Activated CD4-positive, alpha-beta T cell treated with anti-CD3 and anti-CD28 coated beads, Interleukin-2, Interleukin-4, amounts not matched to agents 100 ng/mL and 50 ng/mL, durations not matched to agents 16 hours and 8 hours (primary cell): ENCODE measurements at regions not wholly inside any gene's neighbourhood (a gene's known extent, or its start where the extent isn't known, plus 50 kb on each side); places are given as distances from the start of the nearest gene placed in this dataset.

Source experiments
- DNase-seq: peaks from one replicate; pipeline ENCODE4 v3.0.0-alpha.2; 2020; ENCODE audit warnings: low spot score

GRCh38 chr12:111038941-111039340 lies 118.6 kb upstream of the MYL2 start:
- DNase-seq, result no peak

DNA sequence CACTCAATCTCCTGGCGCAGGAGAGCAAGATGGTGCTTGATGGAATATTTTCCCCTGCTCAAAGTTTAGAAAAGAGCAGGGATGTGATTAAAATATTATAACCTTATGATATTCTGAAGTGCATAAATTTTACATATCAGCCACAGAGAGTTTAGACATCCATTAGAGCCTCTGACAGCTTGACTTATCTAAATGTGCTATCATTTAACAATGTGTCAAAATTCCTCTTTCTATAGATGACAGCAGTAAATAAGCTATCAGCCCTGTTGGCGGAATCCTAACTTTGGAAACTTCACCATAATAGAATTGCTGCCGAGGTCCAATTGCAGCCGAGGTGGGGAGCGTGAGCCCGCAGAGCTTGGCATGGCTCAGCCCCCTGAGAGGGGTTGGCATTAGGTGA lies 117.7 kb upstream of the MYL2 start:
- DNase-seq, result no peak

- no peak for DNase-seq
Measured at GRCh38 chr12:111037047-111037446, 116.7 kb upstream of the MYL2 start.

DNA sequence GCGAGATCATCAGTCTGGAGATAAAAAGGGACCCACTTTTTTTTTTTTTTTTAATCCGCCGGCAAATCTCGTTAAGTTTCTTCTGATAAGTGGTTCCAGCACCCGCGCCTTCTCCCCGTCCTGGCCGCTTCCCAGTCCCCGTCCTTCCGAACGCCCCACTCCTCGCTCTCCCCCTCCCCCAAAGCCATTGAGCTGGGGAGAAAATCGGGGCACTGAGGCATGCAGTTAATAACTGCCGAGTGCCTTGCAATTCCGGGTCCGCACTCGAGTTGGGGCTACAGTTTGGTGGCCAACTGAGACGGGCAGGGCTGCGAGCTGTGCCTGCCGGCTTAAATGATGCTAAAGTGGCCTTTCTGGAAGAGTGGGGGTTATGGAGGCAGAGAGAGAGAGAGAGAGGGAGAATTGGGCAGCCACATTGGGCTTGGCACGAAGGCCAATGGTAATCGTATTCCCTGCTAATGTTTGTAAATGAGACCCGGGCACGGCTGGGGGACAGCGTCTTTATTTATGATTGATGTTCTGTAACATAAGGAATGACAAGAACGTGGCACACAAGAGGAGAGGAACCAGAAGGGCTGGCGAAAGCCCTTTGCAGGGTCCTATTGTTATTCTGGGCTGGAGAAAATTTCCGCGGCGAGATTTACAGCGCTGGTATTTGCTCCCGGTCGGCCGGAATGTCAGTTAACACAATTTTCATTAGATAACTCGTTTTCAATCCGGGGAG lies 115.4 kb upstream of the MYL2 start:
- no peak for DNase-seq

- DNase-seq, result no peak
Measured at GRCh38 chr12:111034886-111035577, 114.7 kb upstream of the MYL2 start.

- DNase-seq, result no peak
Measured at GRCh38 chr12:111034083-111034885, 113.9 kb upstream of the MYL2 start, which contains the start of gene CUX2. TSS of gene CUX2 (plus strand) at chr12:111034165.

DNA sequence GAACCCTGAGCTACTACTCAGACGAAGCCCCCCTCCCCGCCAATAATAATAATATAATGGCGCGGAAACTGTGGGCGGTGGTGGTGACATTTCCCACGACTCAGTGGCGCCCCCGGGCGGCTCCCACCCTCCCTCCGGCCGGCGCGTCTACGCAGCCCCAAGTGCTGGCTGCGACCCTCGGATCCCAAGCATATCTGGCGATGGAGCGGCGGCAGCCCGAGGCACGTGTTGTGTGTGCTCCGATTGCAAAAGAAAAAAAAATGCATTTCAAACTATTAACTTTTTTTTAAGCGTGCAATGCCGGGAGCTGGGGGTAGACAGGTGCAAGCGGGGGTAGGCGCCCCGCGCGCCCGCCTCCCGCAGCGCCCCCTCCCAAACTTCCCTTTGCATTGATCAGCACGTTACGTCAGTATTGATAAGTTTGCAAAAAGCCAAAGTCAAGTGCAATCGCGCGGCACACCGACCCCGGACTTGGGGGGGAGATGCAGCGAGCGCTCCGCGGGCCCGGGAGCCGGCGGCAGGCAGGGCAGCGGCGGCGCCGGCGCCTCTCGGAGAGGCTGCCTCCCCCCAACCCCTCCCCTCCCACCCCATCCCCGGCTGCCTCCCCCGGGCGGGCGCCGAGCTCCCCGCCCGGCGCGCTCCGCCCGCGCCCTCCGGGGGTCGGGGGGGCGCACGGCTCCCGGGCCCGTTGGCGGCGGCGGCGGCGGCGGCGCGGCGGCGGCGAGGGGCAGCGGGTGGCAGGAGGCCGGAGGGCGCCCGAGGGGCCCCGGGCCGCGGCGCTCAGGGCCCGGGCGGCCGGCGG lies 113.1 kb upstream of the MYL2 start:
- no peak for DNase-seq

- no peak for DNase-seq
Measured at GRCh38 chr12:111032591-111032919, 112.2 kb upstream of the MYL2 start.

DNA sequence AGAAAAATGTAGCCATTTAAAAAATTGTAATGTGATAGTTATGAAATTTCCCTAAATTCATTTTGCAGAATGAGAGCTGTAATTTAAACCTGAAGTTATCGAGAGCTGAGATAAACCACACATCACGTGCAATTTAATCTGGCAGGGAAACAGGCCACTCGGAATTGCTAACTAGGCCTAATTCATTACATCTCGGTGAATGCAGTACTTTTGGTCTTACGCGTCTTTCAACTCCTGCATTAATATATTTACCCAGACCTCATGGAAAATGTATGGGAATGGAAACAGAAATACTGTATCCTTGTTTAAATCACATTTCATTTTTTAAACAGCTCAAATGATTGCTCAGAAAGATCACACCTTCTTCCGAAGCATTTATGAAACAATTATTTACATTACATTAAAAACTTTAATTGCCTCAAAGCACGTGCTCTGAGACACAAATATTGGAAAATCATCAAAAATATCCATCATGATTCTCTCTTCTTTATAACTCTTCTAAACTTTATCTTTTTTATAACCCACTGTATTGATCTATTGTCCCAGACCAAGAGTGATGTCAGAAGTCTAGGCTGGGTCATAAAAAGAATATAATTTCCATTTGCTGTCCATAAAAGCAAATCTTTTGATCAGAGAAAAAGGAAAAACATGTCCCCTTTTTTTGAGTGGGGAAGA lies 111.7 kb upstream of the MYL2 start:
- DNase-seq, result no peak

- no peak for DNase-seq
Measured at GRCh38 chr12:111030800-111031199, 110.4 kb upstream of the MYL2 start.

- DNase-seq, result no peak
Measured at GRCh38 chr12:111029732-111030131, 109.4 kb upstream of the MYL2 start.

GRCh38 chr12:111029305-111029704 lies 108.9 kb upstream of the MYL2 start:
- DNase-seq, result no peak

DNA sequence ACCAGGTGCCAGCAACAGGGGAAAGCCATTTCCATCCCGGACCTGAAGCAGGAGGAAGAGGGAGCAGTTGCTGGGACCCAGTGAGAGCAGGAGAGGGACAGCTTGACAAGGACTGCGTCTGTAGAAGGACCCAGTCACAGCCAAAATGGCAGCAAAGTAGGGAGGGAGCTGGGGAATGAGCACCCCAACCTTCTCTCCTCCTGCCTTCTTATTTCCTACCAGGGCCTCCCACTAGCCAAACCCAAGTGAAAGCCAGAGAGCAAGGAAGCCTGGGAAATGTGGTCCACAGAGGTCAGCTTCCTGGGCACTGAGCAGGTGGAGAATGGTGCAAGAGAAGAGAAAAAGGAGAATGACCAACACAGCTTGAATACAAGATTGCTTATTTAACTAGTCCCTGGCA lies 108.5 kb upstream of the MYL2 start:
- DNase-seq, result no peak

DNA sequence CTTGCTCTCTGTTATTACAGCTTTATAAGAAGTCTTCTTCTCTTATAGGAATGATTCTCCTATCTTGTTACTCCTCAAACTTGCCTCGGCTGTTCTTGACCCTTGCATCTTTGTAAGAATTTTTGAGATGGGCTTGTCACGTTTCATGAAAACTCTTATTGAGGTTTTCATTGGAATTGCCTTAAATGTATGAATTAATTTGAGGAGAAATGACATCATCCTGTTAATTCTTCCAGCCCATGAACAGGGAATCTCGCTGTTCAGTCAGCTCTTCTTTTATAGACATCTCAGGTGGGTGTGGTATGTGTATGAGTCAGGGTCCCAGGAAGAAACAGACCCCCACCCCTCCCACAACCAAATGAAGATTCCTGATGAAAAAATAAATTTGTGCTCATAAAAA lies 107.1 kb upstream of the MYL2 start:
- no peak for DNase-seq

DNA sequence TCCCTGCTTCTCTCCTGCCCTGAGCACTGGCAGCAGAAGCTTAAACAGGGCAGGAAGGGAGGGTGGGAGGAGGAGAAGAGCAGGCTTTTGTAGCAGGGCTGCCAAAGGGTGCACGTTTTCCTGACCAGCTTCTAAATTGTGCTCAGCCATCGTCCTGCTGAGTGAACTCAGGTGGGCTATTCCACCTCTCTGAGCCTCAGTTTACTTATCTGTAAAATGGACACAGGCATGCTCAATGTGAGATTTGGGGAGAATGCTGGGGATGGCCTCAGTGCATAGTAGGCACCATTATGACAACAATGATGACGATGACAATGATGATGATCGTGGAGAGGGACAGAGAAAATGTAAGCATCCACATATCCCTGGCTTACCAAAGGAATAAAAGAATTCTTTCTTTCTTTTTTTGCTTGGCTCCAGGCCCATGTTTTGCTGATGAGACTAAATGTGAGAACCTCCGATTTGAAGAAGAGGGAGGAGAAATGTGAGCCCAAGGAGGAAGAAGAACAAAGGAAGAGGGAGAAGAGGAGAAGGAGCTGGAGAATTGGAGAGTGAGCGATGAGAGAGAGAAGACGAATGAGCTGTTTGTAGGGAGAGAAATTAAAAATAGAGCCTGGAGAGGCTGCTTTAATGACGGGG lies 105.5 kb upstream of the MYL2 start:
- DNase-seq, result no peak

DNA sequence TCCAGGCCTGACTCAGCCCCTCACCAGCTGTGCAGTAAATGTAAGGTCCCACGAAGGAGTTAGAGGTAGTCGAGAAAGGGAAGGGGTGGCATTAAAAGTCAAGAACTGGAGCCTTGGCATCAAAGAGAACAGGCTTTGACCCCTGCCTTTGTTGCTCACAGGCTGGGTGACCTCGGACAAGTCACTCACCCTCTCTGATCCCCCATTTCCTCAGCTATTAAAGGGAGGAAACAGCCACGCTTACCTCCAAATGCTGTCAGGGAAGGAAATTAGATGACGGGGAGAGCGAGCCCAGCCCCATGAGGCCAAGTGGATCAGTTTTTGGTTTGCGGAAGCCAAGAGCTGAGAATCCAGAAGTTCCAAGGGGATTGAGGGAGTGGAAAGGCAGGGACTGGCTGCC lies 104.9 kb upstream of the MYL2 start:
- DNase-seq, result no peak

DNA sequence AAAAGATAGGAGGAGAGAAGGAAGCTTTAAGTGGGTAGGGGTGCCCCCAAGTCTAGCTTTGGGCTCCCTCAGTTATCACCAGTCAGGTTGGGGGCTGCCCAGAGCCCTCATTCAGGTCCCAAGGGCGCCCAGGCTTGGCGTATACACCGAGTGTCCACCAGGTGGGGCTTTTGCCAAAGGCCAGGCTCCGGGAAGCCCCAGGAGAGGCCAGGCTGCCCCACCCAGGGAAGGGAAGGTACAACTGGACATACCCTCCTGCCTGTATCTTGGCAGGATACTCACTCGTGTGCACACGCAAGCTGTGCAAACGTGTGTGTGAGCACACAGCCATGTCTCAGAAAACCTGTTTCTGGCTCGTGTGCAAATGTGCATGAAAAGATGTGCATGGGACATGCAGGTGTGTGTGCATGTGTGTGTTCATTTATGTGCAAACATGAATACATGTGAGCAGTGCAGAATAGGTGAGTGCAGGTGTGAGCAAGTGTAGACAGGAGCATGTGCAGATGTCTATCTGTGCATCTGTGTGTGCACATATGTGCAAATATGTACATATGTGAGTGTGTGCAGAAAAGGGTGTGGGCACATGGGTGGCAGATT lies 103.9 kb upstream of the MYL2 start:
- peak; percentile 37 for DNase-seq

GRCh38 chr12:111022386-111022785 lies 102.0 kb upstream of the MYL2 start:
- no peak for DNase-seq

DNA sequence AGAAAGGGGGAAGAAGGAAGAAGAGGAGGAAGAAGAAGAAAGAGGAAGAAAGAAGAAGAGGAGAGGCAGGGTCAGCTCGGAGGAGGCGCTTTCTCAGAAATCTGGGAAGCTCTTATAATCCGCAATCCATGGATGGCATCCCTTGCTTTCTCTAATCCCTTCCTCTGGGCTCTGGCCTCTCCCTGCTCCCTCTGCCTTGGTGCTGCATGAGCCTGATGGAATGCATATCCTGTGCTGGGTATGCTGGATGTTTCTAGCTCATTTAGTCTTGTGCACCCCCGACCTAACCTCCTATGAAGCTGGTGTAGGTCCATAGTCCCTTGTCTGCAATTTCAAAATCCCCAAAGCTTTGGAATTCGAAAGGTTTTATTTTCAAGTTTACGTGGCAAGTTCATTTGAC lies 94.2 kb upstream of the MYL2 start:
- no peak for DNase-seq

DNA sequence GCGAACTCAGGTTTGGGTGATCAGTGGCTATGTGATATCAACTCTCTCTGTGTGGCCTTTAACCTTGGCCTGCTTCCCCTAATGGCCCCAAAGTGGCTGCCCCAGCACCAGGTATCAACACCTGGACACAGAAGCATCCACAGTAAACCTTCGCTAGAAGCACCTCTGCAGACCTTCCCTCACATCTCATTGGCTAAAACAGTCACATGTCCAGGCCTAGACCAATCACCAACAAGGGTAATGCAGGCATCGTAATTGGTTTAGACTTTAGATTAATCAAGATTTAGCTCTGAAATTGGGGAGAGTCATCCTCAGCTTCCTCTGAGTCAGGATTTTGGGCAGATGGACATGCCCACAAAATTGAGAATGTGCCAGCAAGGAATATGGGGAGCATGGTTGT lies 92.5 kb upstream of the MYL2 start:
- DNase-seq, result no peak
